NAMALWA (cell line): ENCODE measurements at regions not wholly inside any gene's neighbourhood (a gene's known extent, or its start where the extent isn't known, plus 50 kb on each side); places are given as distances from the start of the nearest gene placed in this dataset.

Experiments
- DNase-seq: peaks from one replicate; pipeline ENCODE4 v3.0.0-alpha.2; 2015; ENCODE audit warnings: low spot score

DNA sequence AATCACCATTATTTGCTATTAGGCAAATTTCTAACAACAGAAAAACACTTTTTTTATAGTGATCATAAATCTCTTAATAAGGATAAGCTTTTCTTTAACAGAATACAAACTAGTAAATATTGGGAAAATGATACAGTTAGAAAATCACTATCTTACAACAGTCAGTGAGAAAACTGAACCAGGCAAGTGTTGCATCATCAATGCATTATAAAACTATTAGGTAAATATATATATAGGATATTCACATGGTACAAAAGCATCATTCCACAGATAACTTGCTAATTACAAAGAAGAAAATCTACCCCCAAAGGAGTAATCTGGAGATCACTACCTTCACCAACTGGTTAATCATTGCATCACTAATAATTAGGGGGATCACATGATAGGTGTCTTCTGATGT, 652.1 kb downstream of the HACE1 start:
- DNase-seq: no peak

DNA sequence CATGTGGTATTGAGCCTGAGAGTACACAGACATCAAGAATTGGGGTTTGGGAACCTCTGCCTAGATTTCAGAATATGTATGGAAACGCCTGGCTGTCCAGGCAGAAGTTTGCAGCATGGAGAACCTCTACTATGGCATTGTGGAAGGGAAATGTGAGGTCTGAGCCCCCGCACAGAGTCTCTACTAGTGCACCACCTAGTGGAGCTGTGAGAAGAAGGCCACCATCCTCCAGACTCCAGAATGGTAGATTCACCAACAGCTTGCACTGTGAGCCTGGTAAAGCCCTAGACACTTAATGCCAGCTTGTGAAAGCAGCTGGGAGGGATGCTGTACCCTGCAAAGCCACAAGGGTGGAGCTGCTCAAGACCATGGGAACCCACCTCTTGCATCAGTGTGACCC, 658.2 kb downstream of the HACE1 start:
- peak; percentile 7 for DNase-seq

DNA sequence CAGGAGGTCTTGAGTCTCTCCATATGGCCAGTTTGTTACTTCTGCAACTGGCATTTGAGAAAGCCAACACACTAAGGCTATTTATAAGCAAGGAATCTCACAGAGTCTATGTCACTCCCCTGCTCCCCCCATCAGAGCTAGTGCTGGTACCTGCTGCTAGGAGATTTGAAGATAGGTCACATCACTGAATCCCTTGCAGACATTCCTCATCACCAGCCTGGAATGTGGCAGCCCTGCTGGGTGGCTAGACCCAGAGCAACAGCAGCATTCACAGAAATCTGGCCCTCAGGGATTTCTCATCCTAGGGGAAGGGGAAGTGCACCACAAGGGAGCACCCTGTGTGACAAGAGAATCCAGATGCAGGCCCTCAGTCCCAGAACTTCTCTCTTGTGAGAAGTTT, 672.1 kb downstream of the HACE1 start:
- DNase-seq: no peak

DNA sequence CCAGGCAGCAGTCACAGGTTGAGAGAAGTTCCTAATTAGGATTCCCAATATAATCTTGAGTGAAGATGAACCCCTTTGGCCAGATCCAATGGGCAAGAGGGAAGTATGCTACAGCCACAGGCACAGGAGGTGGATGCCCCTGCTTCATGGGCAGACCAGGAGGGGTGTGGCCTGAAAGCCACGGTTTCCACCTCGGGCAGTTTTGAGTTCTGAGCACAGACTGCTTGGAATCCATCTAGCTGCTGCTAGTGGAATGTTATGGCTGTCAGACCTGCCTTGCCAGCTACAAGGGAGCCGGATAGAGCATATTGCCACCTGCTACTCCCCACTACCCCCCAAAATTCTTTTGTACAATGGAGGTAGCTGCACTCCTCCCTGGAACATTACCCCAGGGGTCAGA, 672.9 kb downstream of the HACE1 start:
- DNase-seq: no peak

DNA sequence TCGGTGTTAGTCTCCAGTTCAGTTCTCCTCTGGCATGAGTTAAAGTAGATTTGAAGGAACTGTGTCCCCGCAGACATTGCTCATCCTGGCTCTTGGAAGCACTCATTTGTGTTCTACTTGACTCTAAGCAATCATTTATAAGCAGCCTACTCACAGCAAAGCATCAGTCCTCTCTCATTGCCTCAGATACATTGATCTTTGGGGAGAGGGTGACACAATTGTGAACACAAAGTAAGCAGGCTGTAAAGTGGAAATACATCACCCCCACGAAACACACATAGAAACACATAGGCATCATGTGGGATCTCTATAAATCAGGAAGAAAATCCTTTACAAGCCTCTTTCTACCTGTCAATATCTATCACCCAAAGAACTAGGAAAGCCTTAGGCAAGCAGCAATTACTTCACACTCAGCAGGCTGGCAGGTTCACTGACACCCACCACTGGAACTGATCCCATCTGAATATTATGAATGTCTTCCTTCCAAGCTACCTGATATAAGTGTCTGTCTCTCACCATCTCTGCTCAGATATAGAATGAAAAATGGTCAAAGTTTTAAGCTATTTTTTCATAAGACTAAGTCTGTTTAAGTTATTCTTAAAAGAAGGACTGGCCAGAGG, 675.8 kb downstream of the HACE1 start:
- no peak for DNase-seq

DNA sequence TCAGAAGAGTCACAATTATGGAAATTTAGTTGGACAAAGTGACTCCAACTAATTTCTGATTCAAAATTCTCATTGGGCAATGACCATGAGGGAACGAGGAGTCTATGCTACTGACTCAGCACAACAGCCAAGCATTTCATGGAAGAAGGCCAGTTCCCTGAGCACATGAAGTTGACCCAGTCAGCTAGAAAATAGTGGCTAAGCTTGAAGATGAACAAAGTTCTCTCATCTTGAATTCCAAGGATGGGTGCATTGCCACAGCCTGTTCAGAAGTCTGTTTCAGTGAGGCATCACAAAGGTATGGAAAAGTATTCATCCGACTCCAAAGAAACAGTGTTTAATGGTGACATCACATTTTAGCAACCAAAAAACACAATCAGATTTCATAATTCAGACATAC, 676.9 kb downstream of the HACE1 start:
- no peak for DNase-seq

DNA sequence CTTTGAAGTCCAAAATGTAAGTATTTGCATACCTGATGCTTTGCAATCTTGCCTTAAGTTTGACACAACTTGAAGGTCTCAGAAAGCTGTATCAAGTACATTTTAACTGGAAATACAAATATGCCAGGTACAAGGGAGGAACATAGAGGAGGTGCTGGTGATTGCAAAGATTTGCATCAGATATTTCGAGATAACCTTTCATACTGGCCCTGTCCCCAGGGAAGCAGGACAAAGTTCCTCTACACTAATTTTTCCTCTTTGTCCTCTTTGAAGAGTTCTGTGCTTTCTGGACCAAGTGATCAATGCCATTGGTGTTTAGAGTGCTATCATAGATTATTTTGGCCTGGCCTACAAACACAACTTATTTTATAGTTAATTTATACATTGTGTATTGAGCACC, 686.1 kb downstream of the HACE1 start:
- DNase-seq: no peak

DNA sequence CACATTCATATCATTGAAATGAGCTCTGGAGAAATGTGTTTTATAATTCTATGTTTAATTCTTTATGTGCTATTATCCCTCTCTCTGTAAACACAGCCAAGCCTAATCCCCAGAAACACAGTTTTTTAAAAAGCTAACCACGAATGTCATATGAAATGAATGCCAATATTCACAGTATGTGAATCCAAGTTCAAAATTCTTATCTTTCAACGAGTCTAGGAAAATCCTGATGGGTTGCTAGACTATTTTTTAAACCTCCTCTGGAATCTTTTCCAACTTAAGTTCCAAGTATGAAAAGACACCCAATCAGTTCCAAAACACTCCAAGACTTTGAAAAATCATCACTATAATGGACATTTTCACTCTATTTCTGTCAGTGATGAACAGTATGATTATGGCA, 689.3 kb downstream of the HACE1 start:
- DNase-seq: no peak

DNA sequence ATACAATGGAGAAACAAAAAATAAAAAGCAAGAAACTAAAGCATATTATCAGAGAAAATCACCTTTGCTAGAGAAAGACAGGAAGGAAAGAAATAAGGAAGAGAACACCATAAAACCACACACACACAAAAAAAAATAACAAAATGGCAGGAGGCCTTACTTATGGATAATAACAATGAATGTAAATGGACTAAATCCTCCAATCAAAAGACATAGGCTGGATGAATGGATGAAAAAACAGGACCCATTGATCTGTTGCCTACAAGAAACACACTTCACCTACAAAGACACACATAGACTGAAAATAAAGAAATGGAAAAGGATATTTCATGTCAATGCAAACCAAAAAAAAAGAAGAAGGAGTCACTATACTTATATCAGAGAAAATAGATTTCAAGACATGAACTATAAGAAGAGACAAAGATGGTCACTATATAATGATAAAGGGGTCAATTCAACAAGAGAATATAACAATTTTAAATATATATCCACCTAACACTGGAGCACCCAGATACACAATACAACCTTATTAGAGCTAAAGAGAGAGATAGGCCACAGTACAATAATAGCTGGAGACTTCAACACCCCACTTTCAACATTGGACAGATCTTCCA, 693.6 kb downstream of the HACE1 start:
- no peak for DNase-seq

DNA sequence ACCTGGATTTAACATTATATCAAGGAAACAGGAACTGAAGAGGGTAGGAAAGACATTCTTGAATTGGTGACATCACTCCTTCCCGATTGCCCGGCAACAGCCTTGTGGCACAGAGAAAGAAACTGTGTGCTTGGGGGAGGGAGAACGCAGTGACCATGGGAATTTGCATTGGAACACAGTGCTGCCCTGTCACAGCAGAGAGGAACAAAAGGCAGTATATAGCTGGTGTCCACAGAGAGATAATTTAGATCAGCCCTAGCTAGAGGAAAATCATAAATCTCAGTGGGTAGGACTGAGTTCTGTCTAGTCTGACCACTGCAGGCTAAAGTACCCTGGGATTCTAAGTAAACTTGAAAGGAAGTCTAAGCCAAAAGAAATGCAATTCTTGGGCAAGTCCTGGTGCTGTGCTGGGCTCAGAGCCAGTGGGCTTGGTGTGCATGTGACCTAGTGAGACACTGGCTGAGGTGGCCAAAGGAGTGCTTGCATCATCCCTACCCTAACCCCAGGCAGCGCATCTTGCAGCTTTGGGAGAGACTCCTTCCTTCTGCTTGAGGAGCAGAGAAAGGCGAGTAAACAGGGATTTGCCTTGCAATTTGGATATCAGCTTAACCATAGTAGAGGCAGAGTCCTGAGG, 697.6 kb downstream of the HACE1 start:
- DNase-seq: no peak

DNA sequence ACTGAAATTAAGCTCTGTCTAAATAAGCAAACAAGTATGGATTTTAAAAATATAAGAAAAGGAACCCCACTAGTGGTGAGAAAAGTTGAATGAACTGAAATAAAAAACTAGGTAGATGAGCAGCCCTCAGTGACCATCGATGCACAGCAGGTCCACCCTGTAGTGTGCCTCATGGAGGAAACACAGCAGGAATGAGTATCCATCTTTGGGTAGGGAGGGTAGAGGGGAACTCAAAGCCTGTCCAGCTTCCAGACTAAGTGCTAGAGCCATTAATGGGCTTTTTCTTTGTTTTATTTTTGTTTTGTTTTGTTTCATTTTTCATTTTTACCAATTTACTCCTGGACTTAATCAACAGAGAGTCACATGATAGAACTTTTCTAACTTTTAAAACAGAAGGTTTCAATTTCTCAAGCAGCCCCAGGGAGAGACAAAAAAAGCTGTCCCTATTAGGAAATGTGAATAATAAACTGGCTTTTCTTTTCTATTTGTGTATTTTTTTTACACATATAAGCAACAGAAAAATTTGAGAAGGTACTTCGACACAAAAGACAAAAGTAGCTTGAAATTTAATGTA, 700.6 kb downstream of the HACE1 start:
- no peak for DNase-seq

DNA sequence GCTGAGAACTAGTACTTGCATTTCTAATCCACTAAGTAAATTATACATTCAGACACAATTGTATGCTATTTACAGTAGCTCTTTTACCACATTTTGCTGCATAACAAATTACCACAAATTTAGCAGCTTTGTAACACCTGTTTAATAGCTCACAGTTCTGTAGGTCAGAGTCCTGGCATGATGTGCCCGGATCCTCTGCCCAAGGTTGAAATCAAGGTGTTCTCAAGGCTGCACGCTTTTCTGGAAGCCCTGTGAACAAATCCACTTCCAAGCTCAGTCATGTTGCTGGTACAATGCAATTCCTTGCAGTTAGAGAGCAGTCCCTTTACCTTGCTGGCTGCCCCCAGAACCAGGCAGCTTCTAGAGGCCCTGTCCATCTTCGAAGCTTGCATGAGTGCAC, 716.0 kb downstream of the HACE1 start:
- no peak for DNase-seq

DNA sequence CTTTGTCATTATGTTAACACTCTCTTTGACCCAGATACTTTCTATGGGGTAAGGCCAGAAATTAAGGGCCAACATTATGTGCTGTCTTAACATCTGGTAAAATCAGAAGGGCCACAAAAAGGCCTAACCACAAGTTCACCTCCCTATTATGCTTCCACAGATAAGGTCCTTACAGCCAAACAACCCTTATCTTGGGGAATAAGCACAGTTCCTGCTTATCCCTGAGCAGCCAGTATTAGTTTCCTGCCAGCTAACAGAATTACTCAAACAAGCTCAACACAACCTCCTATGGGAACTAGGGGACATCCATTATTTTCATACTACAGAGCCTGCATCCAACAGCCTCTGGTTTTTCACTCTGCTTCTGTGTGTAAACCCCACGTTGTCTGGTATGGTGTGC, 724.8 kb downstream of the HACE1 start:
- DNase-seq: no peak

DNA sequence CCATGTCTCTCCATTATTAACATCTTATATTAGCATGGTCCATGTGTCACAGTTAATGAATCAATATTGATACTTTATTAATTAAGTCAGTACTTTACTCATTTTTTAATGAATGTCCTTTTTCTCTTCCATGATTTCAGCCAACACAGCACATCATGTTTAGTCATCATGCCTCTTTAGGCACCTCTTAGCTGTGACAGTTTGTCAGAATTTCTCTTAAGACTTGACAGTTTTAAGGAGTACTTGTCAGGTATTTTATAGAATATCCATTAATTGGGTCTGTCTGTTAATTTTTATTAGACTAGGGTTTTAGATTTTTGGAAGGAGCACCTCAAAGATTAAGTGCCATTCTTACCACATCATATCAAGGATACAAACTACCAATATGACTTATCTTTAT, 729.4 kb downstream of the HACE1 start:
- DNase-seq: no peak

DNA sequence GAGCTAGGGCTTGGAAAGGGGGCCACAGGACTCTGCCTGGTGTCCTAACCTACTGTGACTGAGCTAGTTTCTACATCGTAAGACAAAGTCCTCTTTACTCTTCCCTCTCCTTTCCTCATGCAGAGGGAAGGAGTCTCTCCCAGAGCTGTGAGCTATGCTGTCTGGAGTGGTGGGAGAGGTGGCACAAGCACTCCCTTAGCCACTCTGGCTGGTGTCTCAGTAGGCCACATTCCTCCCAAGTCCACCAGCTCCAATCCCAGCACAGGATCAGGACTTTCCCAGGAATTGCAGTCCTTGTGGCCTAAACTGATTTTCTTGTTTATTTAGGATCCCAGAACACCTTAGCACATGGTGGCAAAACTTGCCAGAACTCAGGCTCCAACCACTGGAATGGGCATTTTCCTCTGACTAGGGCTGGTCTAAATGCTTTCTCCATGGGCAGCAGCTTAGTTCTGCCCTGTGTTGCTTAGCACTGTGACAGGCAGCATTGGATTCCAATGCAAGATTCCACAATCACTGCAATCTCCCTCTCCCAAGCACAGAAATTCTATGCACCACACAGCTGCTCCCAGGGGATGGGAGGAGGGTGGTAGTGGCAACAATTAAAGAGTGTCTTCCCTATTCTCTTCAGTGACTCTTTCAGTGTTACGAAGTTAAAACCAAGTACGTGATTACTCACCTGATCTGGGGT, 733.3 kb downstream of the HACE1 start:
- no peak for DNase-seq

DNA sequence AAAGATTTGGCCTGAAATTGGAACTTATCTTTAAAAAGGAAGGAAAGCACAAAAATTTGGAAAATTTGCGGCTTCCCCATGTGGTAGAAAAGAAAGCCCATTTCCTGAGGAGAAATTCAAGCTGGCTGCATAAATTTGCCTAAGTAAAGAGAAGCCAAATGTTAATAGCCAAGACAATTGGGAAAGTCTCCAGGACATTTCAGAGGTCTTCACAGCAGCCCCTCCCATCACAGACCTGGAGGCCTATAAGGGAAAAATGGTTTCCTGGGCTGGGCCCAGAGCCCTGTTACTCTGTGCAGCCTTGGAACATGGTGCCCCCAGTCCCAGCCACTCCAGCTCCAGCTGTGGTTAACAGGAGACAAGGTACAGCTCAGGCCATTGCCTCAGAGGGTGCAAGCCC, 736.5 kb downstream of the HACE1 start:
- DNase-seq: no peak

DNA sequence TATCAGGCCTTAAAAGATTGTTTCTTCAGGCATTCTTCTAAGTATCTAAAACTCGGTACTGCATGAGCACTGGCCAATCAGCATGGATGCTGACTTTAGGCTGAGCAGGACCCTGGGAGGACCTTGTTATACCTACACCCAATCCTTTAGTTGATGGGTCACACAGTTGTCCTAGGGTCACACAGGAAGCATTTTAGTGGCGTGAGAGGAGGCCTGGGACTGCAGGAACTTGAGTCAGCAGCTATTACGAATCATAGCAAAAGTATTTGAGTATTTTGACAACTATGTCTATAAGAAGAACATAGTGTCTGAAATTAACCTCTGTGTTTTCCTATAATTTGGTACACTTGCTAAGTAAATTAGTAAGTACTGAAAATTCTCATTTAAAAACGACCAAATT, 741.4 kb downstream of the HACE1 start:
- no peak for DNase-seq

DNA sequence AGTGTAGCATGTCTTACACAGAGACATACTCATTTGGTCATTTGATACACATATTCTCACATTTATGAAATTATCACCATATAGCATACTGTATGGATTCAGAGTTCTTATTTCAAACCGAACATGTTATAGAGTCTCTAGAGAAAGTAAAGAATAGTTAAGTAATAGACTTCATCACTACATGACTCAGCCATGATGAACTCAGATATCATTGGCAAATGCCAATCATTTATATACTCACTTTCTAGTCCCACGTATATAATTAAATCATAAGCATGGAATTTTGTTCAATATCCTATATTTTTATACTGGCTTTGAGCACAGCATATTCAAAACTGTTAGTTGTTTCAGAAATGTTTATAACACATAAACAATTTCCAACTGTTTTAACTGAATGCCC, 749.9 kb downstream of the HACE1 start:
- no peak for DNase-seq

DNA sequence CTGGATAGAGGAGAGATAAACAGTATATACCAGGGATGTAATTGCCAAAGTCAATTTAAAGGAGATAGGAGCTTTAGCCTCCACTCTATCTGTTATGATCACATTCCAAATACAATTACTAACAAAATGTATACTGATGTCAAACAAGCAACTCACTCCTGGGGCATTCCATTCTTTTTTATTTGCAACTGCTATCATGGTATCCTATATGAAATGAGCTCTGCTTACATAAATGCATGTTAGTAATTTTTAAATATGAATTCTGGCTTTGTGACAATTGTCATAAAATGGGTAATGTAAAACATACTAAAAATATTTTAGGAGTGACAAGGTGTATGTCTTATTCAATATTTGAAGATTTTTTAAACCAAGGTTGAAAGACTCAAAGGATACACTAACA, 751.1 kb downstream of the HACE1 start:
- no peak for DNase-seq

DNA sequence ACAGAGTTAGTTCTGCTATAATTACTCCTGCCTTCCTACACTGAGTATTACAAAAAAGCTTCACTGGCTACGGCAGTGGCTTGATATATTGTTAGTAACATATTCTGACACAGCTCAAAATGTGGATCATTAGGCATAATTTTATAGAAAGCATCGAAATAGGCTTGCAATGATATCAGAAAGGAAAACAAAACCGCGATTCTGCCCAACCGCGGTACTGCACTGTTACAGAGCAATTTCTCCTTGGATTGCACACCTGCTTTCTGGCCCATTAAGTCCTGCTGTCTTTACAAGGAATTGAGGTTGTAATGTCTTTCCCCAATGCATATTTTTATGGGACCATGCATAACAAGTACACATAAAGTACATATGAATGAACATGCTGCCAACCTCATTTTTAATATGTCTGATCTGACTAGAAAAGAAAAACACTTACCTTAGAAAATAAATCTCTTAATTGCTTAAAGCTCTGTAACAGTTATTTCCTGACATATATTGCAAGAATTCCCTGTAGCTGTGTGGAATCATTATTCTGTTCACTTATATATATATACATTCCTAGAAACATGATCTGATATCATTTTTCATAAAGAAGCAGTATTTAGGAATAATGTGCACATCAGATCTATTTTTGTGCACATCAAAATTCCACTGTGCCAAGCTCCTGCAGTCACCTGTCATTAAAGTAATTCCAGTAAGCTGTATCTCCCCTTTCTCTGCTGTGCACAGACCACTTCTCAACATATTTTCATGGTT, 763.9 kb downstream of the HACE1 start:
- DNase-seq: no peak

DNA sequence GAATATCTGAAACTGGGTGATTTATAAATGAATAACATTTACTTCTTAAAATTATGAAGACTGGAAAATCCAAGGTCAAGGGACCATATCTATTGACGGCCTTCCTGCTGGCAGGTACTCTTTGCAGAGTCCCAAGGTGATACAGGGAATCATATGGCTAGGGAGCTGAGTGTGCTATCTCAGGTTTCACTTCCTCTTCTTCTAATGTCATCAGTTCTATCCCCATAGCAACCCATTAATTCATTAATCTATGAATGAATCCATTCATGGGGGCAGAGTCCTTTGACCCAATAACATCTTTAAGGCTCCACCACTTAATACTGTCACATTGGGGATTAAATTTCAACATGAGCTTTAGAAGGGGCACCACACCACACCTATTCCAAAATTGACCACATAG, 772.0 kb downstream of the HACE1 start:
- DNase-seq: no peak

DNA sequence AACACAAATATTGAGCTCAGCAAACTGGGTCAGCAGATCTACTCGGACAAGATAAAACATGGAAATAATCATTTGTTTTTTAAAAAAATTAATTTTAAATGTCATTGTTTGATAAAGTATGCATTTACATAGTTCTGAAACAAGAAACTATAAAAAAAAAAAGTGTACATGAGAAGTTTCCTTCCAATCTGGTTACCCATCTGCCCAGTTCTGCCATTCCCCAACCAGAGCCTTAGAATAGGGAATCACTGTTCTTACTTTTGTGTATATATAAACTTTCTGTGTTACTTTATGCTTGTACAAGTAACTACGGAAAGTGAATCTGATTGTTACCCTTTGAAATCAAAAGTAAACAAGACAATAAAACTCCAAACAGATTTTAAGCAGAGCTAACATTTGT, 791.4 kb downstream of the HACE1 start:
- no peak for DNase-seq
